K562 (cell line): ENCODE measurements at regions not wholly inside any gene's neighbourhood (a gene's known extent, or its start where the extent isn't known, plus 50 kb on each side); places are given as distances from the start of the nearest gene placed in this dataset.

ENCODE experiments used
- CBX2 ChIP-seq: fragments of 200-600 bp; sonication (generic); IDR thresholded peaks from one replicate; pipeline ENCODE4 v1.6.1; 2012; ENCODE audit warnings: mild to moderate bottlenecking, low read length, inconsistent platforms; ENCODE audit not compliant: insufficient read depth, poor library complexity, severe bottlenecking
- CHD1 ChIP-seq: fragments of 200-600 bp; sonication (generic); IDR thresholded peaks from one replicate; pipeline ENCODE4 v1.6.1; 2012; ENCODE audit warnings: mild to moderate bottlenecking, moderate library complexity, low read length, inconsistent platforms
- POLR2H ChIP-seq: IDR thresholded peaks from 2 replicates; pipeline ENCODE4 v1.6.1; 2016; ENCODE audit warnings: missing genetic modification characterization, low read depth, mild to moderate bottlenecking, control low read depth, missing compliant biosample characterization, moderate library complexity
- SIRT6 ChIP-seq: IDR thresholded peaks from one replicate; pipeline ENCODE4 v1.6.1; 2012; ENCODE audit warnings: low read depth, mild to moderate bottlenecking, control low read depth, inconsistent platforms, low read length, moderate library complexity
- ZNF655 ChIP-seq: fragments of 250-450 bp; sonication (Bioruptor Pico); IDR thresholded peaks from 2 replicates; pipeline ENCODE4 v1.5.0; 2021
- TF ChIP-seq, protein P1 (sequence below): sonication (generic); formaldehyde crosslinking; IDR thresholded peaks from 2 replicates; pipeline ENCODE4 v1.8.0; 2023; ENCODE audit warnings: missing genetic modification reagents, mild to moderate bottlenecking, borderline replicate concordance

DNA sequence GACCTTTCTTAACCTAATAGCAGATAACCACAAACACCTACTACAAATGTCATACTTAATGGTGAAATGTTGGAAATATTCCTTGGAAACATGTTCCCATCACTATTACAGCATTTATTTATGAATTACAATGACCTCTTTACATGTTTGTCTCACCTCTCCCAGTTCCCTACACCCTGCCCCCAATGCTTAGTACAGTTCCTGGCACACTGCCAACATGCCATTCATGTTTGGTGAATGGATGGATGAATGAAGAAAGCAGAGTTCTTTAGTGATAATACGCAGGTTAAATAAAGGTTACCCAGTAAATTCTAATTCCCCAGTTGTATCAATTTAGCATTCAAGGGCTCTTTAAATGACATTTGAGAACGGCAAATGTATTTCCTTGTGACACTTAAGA, 259.9 kb upstream of the ATP11B start (continued):
- TF ChIP-seq, protein P1, sequence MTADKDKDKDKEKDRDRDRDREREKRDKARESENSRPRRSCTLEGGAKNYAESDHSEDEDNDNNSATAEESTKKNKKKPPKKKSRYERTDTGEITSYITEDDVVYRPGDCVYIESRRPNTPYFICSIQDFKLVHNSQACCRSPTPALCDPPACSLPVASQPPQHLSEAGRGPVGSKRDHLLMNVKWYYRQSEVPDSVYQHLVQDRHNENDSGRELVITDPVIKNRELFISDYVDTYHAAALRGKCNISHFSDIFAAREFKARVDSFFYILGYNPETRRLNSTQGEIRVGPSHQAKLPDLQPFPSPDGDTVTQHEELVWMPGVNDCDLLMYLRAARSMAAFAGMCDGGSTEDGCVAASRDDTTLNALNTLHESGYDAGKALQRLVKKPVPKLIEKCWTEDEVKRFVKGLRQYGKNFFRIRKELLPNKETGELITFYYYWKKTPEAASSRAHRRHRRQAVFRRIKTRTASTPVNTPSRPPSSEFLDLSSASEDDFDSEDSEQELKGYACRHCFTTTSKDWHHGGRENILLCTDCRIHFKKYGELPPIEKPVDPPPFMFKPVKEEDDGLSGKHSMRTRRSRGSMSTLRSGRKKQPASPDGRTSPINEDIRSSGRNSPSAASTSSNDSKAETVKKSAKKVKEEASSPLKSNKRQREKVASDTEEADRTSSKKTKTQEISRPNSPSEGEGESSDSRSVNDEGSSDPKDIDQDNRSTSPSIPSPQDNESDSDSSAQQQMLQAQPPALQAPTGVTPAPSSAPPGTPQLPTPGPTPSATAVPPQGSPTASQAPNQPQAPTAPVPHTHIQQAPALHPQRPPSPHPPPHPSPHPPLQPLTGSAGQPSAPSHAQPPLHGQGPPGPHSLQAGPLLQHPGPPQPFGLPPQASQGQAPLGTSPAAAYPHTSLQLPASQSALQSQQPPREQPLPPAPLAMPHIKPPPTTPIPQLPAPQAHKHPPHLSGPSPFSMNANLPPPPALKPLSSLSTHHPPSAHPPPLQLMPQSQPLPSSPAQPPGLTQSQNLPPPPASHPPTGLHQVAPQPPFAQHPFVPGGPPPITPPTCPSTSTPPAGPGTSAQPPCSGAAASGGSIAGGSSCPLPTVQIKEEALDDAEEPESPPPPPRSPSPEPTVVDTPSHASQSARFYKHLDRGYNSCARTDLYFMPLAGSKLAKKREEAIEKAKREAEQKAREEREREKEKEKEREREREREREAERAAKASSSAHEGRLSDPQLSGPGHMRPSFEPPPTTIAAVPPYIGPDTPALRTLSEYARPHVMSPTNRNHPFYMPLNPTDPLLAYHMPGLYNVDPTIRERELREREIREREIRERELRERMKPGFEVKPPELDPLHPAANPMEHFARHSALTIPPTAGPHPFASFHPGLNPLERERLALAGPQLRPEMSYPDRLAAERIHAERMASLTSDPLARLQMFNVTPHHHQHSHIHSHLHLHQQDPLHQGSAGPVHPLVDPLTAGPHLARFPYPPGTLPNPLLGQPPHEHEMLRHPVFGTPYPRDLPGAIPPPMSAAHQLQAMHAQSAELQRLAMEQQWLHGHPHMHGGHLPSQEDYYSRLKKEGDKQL (CRISPR knock-in tag), result no peak
- TF ChIP-seq CBX2 (no peak), POLR2H (no peak), SIRT6 (no peak), CHD1 (no peak), ZNF655 (CRISPR knock-in tag) (no peak)
